Right lobe of liver (tissue), 6 donors: ENCODE measurements at regions not wholly inside any gene's neighbourhood (a gene's known extent, or its start where the extent isn't known, plus 50 kb on each side); places are given as distances from the start of the nearest gene placed in this dataset.
A peak's percentile ranks its signal among the peaks of the same experiment; 100 is the strongest.

Experiments
- ATAC-seq, 4 donors: fragments of 200-7000 bp; cut with Tn5 transposase; one replicate each; pipeline ENCODE4 v1.9.1; 2020; ENCODE audit warnings: mild to moderate bottlenecking in 4 of 4, moderate library complexity in 4 of 4
- DNase-seq, 3 donors: peaks; one replicate each; pipeline ENCODE4 v3.0.0-alpha.2; 2020
- H3K27ac ChIP-seq, 3 donors: fragments of 200-600 bp; one replicate each; pipeline ENCODE4 v1.8.0; 2022
- H3K27me3 ChIP-seq, 2 donors: fragments of 200-600 bp; one replicate each; pipeline ENCODE4 v1.8.0; 2022
- H3K36me3 ChIP-seq, 4 donors: fragments of 200-600 bp; sonication (generic) in 1 of 4; one replicate each; pipeline versions ENCODE4 v1.5.1 to v1.8.0; 2017 to 2022; ENCODE audit warnings: control low read depth in 1 of 4
- H3K4me1 ChIP-seq, 4 donors: fragments of 200-600 bp; sonication (generic) in 1 of 4; one replicate each; pipeline versions ENCODE4 v1.5.1 to v1.8.0; 2017 to 2022; ENCODE audit warnings: control low read depth in 1 of 4
- H3K4me3 ChIP-seq, 3 donors: fragments of 200-600 bp; one replicate each; pipeline ENCODE4 v1.8.0; 2022
- H3K9me3 ChIP-seq, 4 donors: fragments of 200-600 bp; sonication (generic) in 1 of 4; one replicate each; pipeline versions ENCODE4 v1.5.1 to v1.8.0; 2017 to 2022; ENCODE audit warnings: control low read depth in 1 of 4
- CTCF ChIP-seq, 4 donors: fragments of 200-600 bp in 3 of 4; fragments of 450-650 bp in 1 of 4; IDR thresholded peaks; one replicate each; pipeline versions ENCODE4 v1.5.1 to v1.8.0; 2016 to 2022; ENCODE audit warnings: antibody characterized with exemption in 4 of 4, mild to moderate bottlenecking in 2 of 4
- POLR2A ChIP-seq: fragments of 450-650 bp; IDR thresholded peaks from one replicate; pipeline ENCODE4 v1.6.1; 2017; ENCODE audit warnings: antibody characterized with exemption, mild to moderate bottlenecking
- WGBS: methylation state at CpG from one replicate; pipeline ENCODE4 v1.1.6; 2018; ENCODE audit warnings: low coverage, low lambda C conversion rate; ENCODE audit not compliant: insufficient coverage; ENCODE audit errors: missing lambda C conversion rate; 5-methylcytosine and 5-hydroxymethylcytosine counted together
- intact Hi-C, 2 donors: fragments of 100-400 bp; cut with DNase I; formaldehyde crosslinking; loops; one replicate each; pipeline versions ENCODE4 v1.11.2 to v1.14.1; 2022
- donor health status: DM: no; HTN: yes; CAD: no.
- donor health status: DM: no; HTN: no; CAD: no.
- donor health status: DM: no; HTN: no; CAD: no.
- donor health status: DM: no; HTN: yes; CAD: no.
- donor health status: DM: no; HTN: yes; CAD: no.

GRCh38 chr17:413706-414380 is 61.2 kb upstream of the RPH3AL start:
- DNase-seq (no peak), ATAC-seq (no peak)
- no peak for TF ChIP-seq CTCF (IDR thresholded peaks at IDR 0.05)
- no peak for TF ChIP-seq POLR2A
- Histone ChIP-seq H3K27me3 (no peaks in the 10 kb centered on the region), H3K36me3 (no peaks in the 10 kb centered on the region), H3K4me1 (peaks cover 0 to 16% (median 4%) of the 10 kb centered on the region in 4 donors), H3K27ac (no peak overlapping the region), H3K9me3 (no peaks in the 10 kb centered on the region), H3K4me3 (no peak overlapping the region)
- 64% methylated on average over 13 of the region's 25 CpGs for WGBS
- intact Hi-C loops, result no loop called here

GRCh38 chr17:413016-413350 is 60.4 kb upstream of the RPH3AL start:
- intact Hi-C loops, result no loop called here

DNA sequence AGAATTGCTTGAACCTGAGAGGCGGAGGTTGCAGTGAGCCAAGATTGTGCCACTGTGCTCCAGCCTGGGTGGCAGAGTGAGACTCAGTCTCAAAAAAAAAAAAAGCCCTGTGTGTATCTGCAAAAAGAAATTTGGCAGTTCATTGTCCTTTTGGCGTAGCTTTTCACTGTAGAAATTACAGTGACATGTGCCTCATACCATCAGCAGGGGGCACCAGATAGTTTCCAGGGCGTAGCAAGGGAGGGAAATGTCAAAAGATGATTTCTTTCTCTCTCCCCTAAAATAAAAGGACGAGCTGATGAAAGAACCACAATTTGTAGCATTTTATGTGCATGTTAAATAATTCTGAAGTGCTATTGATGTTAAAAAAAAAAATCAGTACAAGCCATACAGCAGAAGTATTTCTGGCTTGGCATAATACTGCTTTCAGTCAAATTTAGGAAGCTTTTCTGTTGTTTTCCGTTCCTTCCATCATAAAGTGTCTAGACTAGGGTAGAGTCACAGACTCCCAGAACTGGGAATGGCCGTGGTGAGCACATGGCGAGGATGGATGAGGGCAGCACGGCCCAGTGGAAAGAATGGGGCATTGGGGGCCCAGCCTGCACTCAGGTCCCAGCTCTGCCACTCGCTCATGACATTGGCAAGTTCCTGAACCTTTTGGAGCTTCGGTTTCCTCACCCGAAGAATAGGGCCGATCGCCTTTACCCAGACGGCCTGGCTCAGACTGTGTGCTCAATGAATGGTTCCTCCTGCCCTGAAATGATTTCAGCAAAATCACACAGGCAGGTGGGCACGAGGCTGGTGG is 59.8 kb upstream of the RPH3AL start:
- Histone ChIP-seq H3K4me3 (no peak overlapping the region), H3K27ac (peak overlapping the region in 1 of 3 donors; percentile 18), H3K4me1 (peaks cover 0 to 16% (median 4%) of the 10 kb centered on the region in 4 donors), H3K36me3 (no peaks in the 10 kb centered on the region), H3K27me3 (no peaks in the 10 kb centered on the region), H3K9me3 (no peaks in the 10 kb centered on the region)
- WGBS, result 20% methylated on average over 8 of the region's 15 CpGs
- TF ChIP-seq POLR2A, result no peak
- peak; percentile 75 to 90 (median 80) for TF ChIP-seq CTCF (IDR thresholded peaks at IDR 0.05)
- ATAC-seq (peak; percentile 44 to 56 (median 47)), DNase-seq (peak in 1 of 3 donors; percentile 30)
- intact Hi-C loops, result no loop called here

More at GRCh38 chr17:413016-413350, 60.4 kb upstream of the RPH3AL start:
- TF ChIP-seq CTCF (IDR thresholded peaks at IDR 0.05) (no peak), POLR2A (no peak)
- ATAC-seq (no peak), DNase-seq (no peak)
- H3K9me3 ChIP-seq, result no peaks in the 10 kb centered on the region
- 80% methylated on average over 6 of the region's 10 CpGs for WGBS
- no peak overlapping the region for H3K4me3 ChIP-seq
- no peaks in the 10 kb centered on the region for H3K27me3 ChIP-seq
- H3K4me1 ChIP-seq, result peaks cover 0 to 16% (median 4%) of the 10 kb centered on the region in 4 donors
- no peaks in the 10 kb centered on the region for H3K36me3 ChIP-seq
- no peak overlapping the region for H3K27ac ChIP-seq

- DNase-seq, result peak in 1 of 3 donors; percentile 51
- no peak for TF ChIP-seq POLR2A
- TF ChIP-seq CTCF (IDR thresholded peaks at IDR 0.05), result no peak
- ATAC-seq, result no peak
- Histone ChIP-seq H3K4me1 (peaks cover 0 to 16% (median 4%) of the 10 kb centered on the region in 4 donors), H3K36me3 (no peaks in the 10 kb centered on the region), H3K27ac (peak overlapping the region in 1 of 3 donors; percentile 18), H3K27me3 (no peaks in the 10 kb centered on the region), H3K4me3 (no peak overlapping the region), H3K9me3 (no peaks in the 10 kb centered on the region)
- WGBS, result 68% methylated on average over 7 of the region's 12 CpGs
- intact Hi-C loops, result no loop called here
These were observed 59.0 kb upstream of the RPH3AL start for GRCh38 chr17:411421-412120.
